ENCODE measurements at regions not wholly inside any gene's neighbourhood (a gene's known extent, or its start where the extent isn't known, plus 50 kb on each side); places are given as distances from the start of the nearest gene placed in this dataset.

DNA sequence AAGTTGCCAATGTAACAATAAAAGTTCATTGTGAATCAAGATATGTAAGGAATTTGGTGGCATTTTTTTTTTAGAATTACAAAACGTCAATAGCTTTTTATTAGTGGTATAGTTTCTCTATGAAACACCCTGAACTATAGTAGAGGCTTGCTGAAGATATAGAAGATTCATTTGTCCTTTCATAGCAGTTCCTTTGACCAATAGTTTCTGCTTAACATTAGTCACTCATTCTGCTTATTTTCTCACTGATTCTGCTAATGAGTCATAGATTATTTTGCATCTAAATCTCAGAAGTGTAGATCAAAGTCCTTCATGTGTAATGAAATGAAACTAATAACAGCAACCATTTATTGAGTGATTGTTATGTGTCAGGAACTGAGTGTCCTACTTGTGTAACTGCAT is 205.0 kb upstream of the TET2 start:
- Histone ChIP-seq H2BK20ac (ENCODE audit: low read length) (no peak overlapping the region), H2BK12ac (ENCODE audit: low read depth, low read length) (no peak overlapping the region), H3K79me1 (ENCODE audit: low read depth, low read length) (no peaks in the 10 kb centered on the region), H3K4ac (replicated peaks; ENCODE audit: insufficient read length, low read depth, low read length) (no peak overlapping the region), H3K4me2 (ENCODE audit: insufficient read depth in 1 of 2, low read depth in 2 of 2, low read length in 2 of 2) (no peak overlapping the region), H3K4me1 (replicated peaks in 1 of 4; ENCODE audit: control insufficient read depth in 3 of 4, insufficient read depth in 4 of 4, low read length in 3 of 4) (no peaks in the 10 kb centered on the region), H3K79me2 (ENCODE audit: control insufficient read depth in 1 of 2, insufficient read depth in 2 of 2, low read length in 2 of 2) (no peaks in the 10 kb centered on the region), H3K56ac (replicated peaks; ENCODE audit: insufficient read length, low read depth, low read length) (no peak overlapping the region), H2AK5ac (ENCODE audit: low read depth, low read length) (no peak overlapping the region), H3K36me3 (ENCODE audit: control insufficient read depth in 2 of 4, insufficient read depth in 4 of 4, low read length in 3 of 4) (no peaks in the 10 kb centered on the region), H3K23ac (ENCODE audit: insufficient read length) (no peak overlapping the region), H3K18ac (ENCODE audit: extremely low read depth, low read length) (no peak overlapping the region), H3K9me3 (ENCODE audit: insufficient read depth in 2 of 2, low read depth in 1 of 2, low read length in 1 of 2) (no peaks in the 10 kb centered on the region), H4K8ac (ENCODE audit: extremely low read depth, insufficient read depth, low read length) (no peak overlapping the region), H3K9ac (replicated peaks in 1 of 4; ENCODE audit: extremely low read depth in 1 of 4, low read depth in 3 of 4, low read length in 3 of 4) (no peak overlapping the region), H4K5ac (ENCODE audit: insufficient read length, low read depth, low read length) (no peak overlapping the region), H2BK15ac (ENCODE audit: low read length) (no peak overlapping the region), H3K14ac (ENCODE audit: insufficient read length) (no peak overlapping the region), H4K20me1 (replicated peaks in 1 of 2; ENCODE audit: control insufficient read depth in 1 of 2, insufficient read depth in 2 of 2, low read length in 2 of 2) (no peaks in the 10 kb centered on the region), H2BK5ac (ENCODE audit: low read depth, low read length) (no peak overlapping the region), H4K91ac (replicated peaks; ENCODE audit: insufficient read length, low read length) (no peak overlapping the region), H3K23me2 (ENCODE audit: low read depth, low read length) (no peaks in the 10 kb centered on the region), H2BK120ac (replicated peaks; ENCODE audit: low read depth, low read length) (no peak overlapping the region), H2AFZ (ENCODE audit: low read length) (no peak overlapping the region), H3K27me3 (replicated peaks in 1 of 4; ENCODE audit: control insufficient read depth in 3 of 4, extremely low read depth in 1 of 4, insufficient read depth in 3 of 4, low read length in 3 of 4) (0 out of 7 replicates have a peak, but pooled peaks cover 0 to 2% (median 0%) of the 10 kb centered on the region in 4 experiments), H3K27ac (ENCODE audit: low read depth, low read length) (no peak overlapping the region), H3K4me3 (ENCODE audit: extremely low read depth in 1 of 4, insufficient read depth in 2 of 4, low read depth in 3 of 4, low read length in 4 of 4) (no peak overlapping the region)
- TF ChIP-seq GABPA (IDR thresholded peaks at IDR 0.05; ENCODE audit: borderline replicate concordance, insufficient read depth, low read length) (no peak), GTF2F1 (IDR thresholded peaks at IDR 0.05; ENCODE audit: borderline replicate concordance, low read depth, low read length) (no peak), SP1 (IDR thresholded peaks at IDR 0.05; ENCODE audit: low read depth, low read length) (no peak), JUN (IDR thresholded peaks at IDR 0.05; ENCODE audit: low read depth, low read length) (no peak)
- 50% methylated on average over 1 of the region's 1 CpG; no CpG with 5 or more reads in 1 of the 2 experiments for whole genome bisulfite sequencing, 2 experiments (ENCODE audit: extremely low coverage in 1 of 2, insufficient coverage in 1 of 2, insufficient read length in 1 of 2, insufficient replicate concordance in 2 of 2, low coverage in 1 of 2, low lambda C conversion rate in 2 of 2, missing lambda C conversion rate in 1 of 2)
- FAIRE-seq (no peak), DNase-seq (ENCODE audit: low read depth in 1 of 2, low spot score in 2 of 2) (no peak)
- POLR2A ChIA-PET (ENCODE audit: partially characterized antibody) = no interaction called here
- CTCF ChIA-PET (ENCODE audit: partially characterized antibody) = no interaction called here

All from H1 (cell line).